MM.1S (cell line): ENCODE measurements at regions not wholly inside any gene's neighbourhood (a gene's known extent, or its start where the extent isn't known, plus 50 kb on each side); places are given as distances from the start of the nearest gene placed in this dataset.
A peak's percentile ranks its signal among the peaks of the same experiment; 100 is the strongest.

Source experiments
- DNase-seq: peaks from one replicate; pipeline ENCODE4 v3.0.0-alpha.2; 2015
- H2AFZ ChIP-seq: fragments of 300-600 bp; sonication (generic); 2 replicates; pipeline ENCODE4 v1.6.0; 2016; ENCODE audit warnings: antibody characterized with exemption, low read length
- H3F3A ChIP-seq: fragments of 300-600 bp; sonication (generic); 2 replicates; pipeline ENCODE4 v1.6.1; 2016; ENCODE audit warnings: mild to moderate bottlenecking, antibody characterized with exemption, low read length, moderate library complexity, mixed read lengths; ENCODE audit not compliant: insufficient read depth
- H3K27ac ChIP-seq: fragments of 300-600 bp; sonication (generic); 2 replicates; pipeline ENCODE4 v1.5.1; 2016; ENCODE audit warnings: mild to moderate bottlenecking, low read length
- H3K27me3 ChIP-seq: fragments of 300-600 bp; sonication (generic); replicated peaks from 2 replicates; pipeline ENCODE4 v1.6.0; 2016; ENCODE audit warnings: low read length; ENCODE audit not compliant: insufficient read depth
- H3K36me3 ChIP-seq: fragments of 300-600 bp; sonication (generic); replicated peaks from 2 replicates; pipeline ENCODE4 v1.6.1; 2016; ENCODE audit warnings: mild to moderate bottlenecking, low read length, mixed read lengths; ENCODE audit not compliant: insufficient read depth
- H3K4me1 ChIP-seq: fragments of 300-600 bp; sonication (generic); 2 replicates; pipeline ENCODE4 v1.6.1; 2016; ENCODE audit warnings: low read length, mixed read lengths
- H3K4me2 ChIP-seq: fragments of 300-600 bp; sonication (generic); 2 replicates; pipeline ENCODE4 v1.6.0; 2016; ENCODE audit warnings: low read depth, low read length
- H3K4me3 ChIP-seq: fragments of 300-600 bp; sonication (generic); 2 replicates; pipeline ENCODE4 v1.5.1; 2016; ENCODE audit warnings: low read length, mixed read lengths
- H3K79me2 ChIP-seq: fragments of 300-600 bp; sonication (generic); 2 replicates; pipeline ENCODE4 v1.6.1; 2016; ENCODE audit warnings: mixed run types, low read length, mixed read lengths
- H3K9ac ChIP-seq: fragments of 300-600 bp; sonication (generic); 2 replicates; pipeline ENCODE4 v1.6.1; 2016; ENCODE audit warnings: low read length, mixed read lengths
- H3K9me2 ChIP-seq: fragments of 300-600 bp; sonication (generic); replicated peaks from 2 replicates; pipeline ENCODE4 v1.6.1; 2016; ENCODE audit warnings: mild to moderate bottlenecking, low read length, mixed read lengths; ENCODE audit not compliant: insufficient read depth
- H3K9me3 ChIP-seq: fragments of 300-600 bp; sonication (generic); replicated peaks from 2 replicates; pipeline ENCODE4 v1.6.1; 2016; ENCODE audit warnings: mild to moderate bottlenecking, low read length, mixed read lengths; ENCODE audit not compliant: insufficient read depth
- H4K20me1 ChIP-seq: fragments of 300-600 bp; sonication (generic); 2 replicates; pipeline ENCODE4 v1.6.1; 2016; ENCODE audit warnings: mild to moderate bottlenecking, low read length, moderate library complexity, mixed read lengths; ENCODE audit not compliant: insufficient read depth
- EZH2 ChIP-seq: fragments of 300-600 bp; sonication (generic); optimal IDR thresholded peaks from 2 replicates; pipeline ENCODE3; 2017; ENCODE audit warnings: low read depth, mild to moderate bottlenecking, antibody characterized with exemption, low read length, mixed read lengths
- EZH2phosphoT487 ChIP-seq: fragments of 300-600 bp; sonication (generic); IDR thresholded peaks from 2 replicates; pipeline ENCODE4 v1.6.1; 2018; ENCODE audit warnings: antibody characterized with exemption, low read length
- TF ChIP-seq, protein P1 (sequence below): fragments of 300-600 bp; sonication (generic); IDR thresholded peaks from 2 replicates; pipeline ENCODE4 v1.5.1; 2016; ENCODE audit warnings: antibody characterized with exemption, low read length, mixed read lengths

GRCh38 chr16:27704252-27704651 is 154.3 kb downstream of the KATNIP start:
- Histone ChIP-seq H3K9ac (no peak overlapping the region), H3K4me1 (peaks cover 11% of the 10 kb centered on the region), H3K9me2 (no peaks in the 10 kb centered on the region), H3K36me3 (no peaks in the 10 kb centered on the region), H3K27me3 (no peaks in the 10 kb centered on the region), H3K4me3 (no peak overlapping the region), H2AFZ (no peak overlapping the region), H3K4me2 (peak overlapping the region; percentile 29; the same call in 1 of the 2 replicates), H3K9me3 (no peaks in the 10 kb centered on the region), H3K27ac (peak overlapping the region; percentile 27; the same call in 1 of the 2 replicates), H3F3A (peaks cover 10% of the 10 kb centered on the region; the same call in 1 of the 2 replicates), H4K20me1 (no peaks in the 10 kb centered on the region), H3K79me2 (no peaks in the 10 kb centered on the region)
- TF ChIP-seq EZH2phosphoT487 (no peak), EZH2 (no peak)
- TF ChIP-seq, protein P1, sequence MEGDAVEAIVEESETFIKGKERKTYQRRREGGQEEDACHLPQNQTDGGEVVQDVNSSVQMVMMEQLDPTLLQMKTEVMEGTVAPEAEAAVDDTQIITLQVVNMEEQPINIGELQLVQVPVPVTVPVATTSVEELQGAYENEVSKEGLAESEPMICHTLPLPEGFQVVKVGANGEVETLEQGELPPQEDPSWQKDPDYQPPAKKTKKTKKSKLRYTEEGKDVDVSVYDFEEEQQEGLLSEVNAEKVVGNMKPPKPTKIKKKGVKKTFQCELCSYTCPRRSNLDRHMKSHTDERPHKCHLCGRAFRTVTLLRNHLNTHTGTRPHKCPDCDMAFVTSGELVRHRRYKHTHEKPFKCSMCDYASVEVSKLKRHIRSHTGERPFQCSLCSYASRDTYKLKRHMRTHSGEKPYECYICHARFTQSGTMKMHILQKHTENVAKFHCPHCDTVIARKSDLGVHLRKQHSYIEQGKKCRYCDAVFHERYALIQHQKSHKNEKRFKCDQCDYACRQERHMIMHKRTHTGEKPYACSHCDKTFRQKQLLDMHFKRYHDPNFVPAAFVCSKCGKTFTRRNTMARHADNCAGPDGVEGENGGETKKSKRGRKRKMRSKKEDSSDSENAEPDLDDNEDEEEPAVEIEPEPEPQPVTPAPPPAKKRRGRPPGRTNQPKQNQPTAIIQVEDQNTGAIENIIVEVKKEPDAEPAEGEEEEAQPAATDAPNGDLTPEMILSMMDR: no peak
- DNase-seq: no peak

- Histone ChIP-seq H3K9me2 (no peaks in the 10 kb centered on the region), H3F3A (peaks cover 10% of the 10 kb centered on the region; the same call in 1 of the 2 replicates), H4K20me1 (no peaks in the 10 kb centered on the region), H3K9me3 (no peaks in the 10 kb centered on the region), H2AFZ (no peak overlapping the region), H3K4me2 (no peak overlapping the region), H3K4me1 (peaks cover 11% of the 10 kb centered on the region), H3K27ac (no peak overlapping the region), H3K79me2 (no peaks in the 10 kb centered on the region), H3K36me3 (no peaks in the 10 kb centered on the region), H3K4me3 (no peak overlapping the region), H3K27me3 (no peaks in the 10 kb centered on the region), H3K9ac (no peak overlapping the region)
- TF ChIP-seq EZH2phosphoT487 (no peak), EZH2 (no peak)
- TF ChIP-seq, protein P1: no peak
- no peak for DNase-seq
These were observed 156.4 kb downstream of the KATNIP start for GRCh38 chr16:27706156-27706865.

- TF ChIP-seq EZH2phosphoT487 (no peak), EZH2 (no peak)
- TF ChIP-seq, protein P1: no peak
- Histone ChIP-seq H3F3A (peaks cover 10% of the 10 kb centered on the region; the same call in 1 of the 2 replicates), H3K4me1 (peaks cover 11% of the 10 kb centered on the region), H3K9me2 (no peaks in the 10 kb centered on the region), H4K20me1 (no peaks in the 10 kb centered on the region), H3K9me3 (no peaks in the 10 kb centered on the region), H2AFZ (no peak overlapping the region), H3K4me2 (no peak overlapping the region), H3K4me3 (no peak overlapping the region), H3K79me2 (no peaks in the 10 kb centered on the region), H3K27ac (no peak overlapping the region), H3K9ac (no peak overlapping the region), H3K27me3 (no peaks in the 10 kb centered on the region), H3K36me3 (no peaks in the 10 kb centered on the region)
- no peak for DNase-seq
These were observed 157.1 kb downstream of the KATNIP start for GRCh38 chr16:27706866-27707685.
